WTC11 (cell line): ENCODE measurements at regions not wholly inside any gene's neighbourhood (a gene's known extent, or its start where the extent isn't known, plus 50 kb on each side); places are given as distances from the start of the nearest gene placed in this dataset.

ENCODE experiments used
- CREM ChIP-seq: sonication (generic); formaldehyde crosslinking; IDR thresholded peaks from 2 replicates; pipeline ENCODE4 v1.8.1; 2022; ENCODE audit warnings: mild to moderate bottlenecking, missing genetic modification reagents, moderate library complexity
- CTCF ChIP-seq: fragments of 200-600 bp; IDR thresholded peaks from 2 replicates; pipeline ENCODE4 v1.8.0; 2022; ENCODE audit warnings: antibody characterized with exemption
- E2F4 ChIP-seq: sonication (generic); formaldehyde crosslinking; IDR thresholded peaks from 2 replicates; pipeline ENCODE4 v1.8.1; 2022; ENCODE audit warnings: low read depth, mild to moderate bottlenecking, moderate library complexity, missing genetic modification reagents, borderline replicate concordance
- ESRRA ChIP-seq: sonication (generic); formaldehyde crosslinking; IDR thresholded peaks from 2 replicates; pipeline ENCODE4 v1.8.1; 2022; ENCODE audit warnings: mild to moderate bottlenecking, missing genetic modification reagents, borderline replicate concordance
- FOXP1 ChIP-seq: sonication (generic); formaldehyde crosslinking; IDR thresholded peaks from 2 replicates; pipeline ENCODE4 v1.8.0; 2022; ENCODE audit warnings: missing genetic modification reagents, mild to moderate bottlenecking, moderate library complexity, borderline replicate concordance
- MAX ChIP-seq: sonication (generic); formaldehyde crosslinking; IDR thresholded peaks from 2 replicates; pipeline ENCODE4 v1.8.0; 2022; ENCODE audit warnings: mild to moderate bottlenecking, missing genetic modification reagents
- ZNF232 ChIP-seq: sonication (generic); formaldehyde crosslinking; IDR thresholded peaks from 2 replicates; pipeline ENCODE4 v1.8.0; 2022; ENCODE audit warnings: mild to moderate bottlenecking, missing genetic modification reagents
- ZNF263 ChIP-seq: sonication (generic); formaldehyde crosslinking; IDR thresholded peaks from 2 replicates; pipeline ENCODE4 v1.8.1; 2022; ENCODE audit warnings: low read depth, mild to moderate bottlenecking, moderate library complexity, missing genetic modification reagents

- TF ChIP-seq ZNF232 (CRISPR knock-in tag) (no peak), CREM (no peak), ESRRA (CRISPR knock-in tag) (no peak), CTCF (no peak), FOXP1 (CRISPR knock-in tag) (no peak), MAX (CRISPR knock-in tag) (no peak), ZNF263 (CRISPR knock-in tag) (no peak), E2F4 (CRISPR knock-in tag) (no peak)
Measured at GRCh38 chr14:62301911-62302310, 539.7 kb downstream of the SNAPC1 start.
